ENCODE measurements at regions not wholly inside any gene's neighbourhood (a gene's known extent, or its start where the extent isn't known, plus 50 kb on each side); places are given as distances from the start of the nearest gene placed in this dataset.

GRCh38 chr2:105972246-105972645 is 221.9 kb downstream of the UXS1 start:
- TF ChIP-seq EZH2 (IDR thresholded peaks at IDR 0.05; ENCODE audit: borderline replicate concordance, insufficient read depth, low read length, poor library complexity, severe bottlenecking) (no peak), CTCF (IDR thresholded peaks at IDR 0.05; ENCODE audit: poor library complexity, severe bottlenecking) (no peak), EP300 (conservative IDR thresholded peaks at IDR 0.05; ENCODE audit: poor library complexity, severe bottlenecking) (no peak)

Measured in neural cell (in vitro differentiated cells).